Activated T-cell treated with anti-CD3 and anti-CD28 coated beads, Interleukin-2, amount 50 U/mL, for 72 hours (primary cell): ENCODE measurements at regions not wholly inside any gene's neighbourhood (a gene's known extent, or its start where the extent isn't known, plus 50 kb on each side); places are given as distances from the start of the nearest gene placed in this dataset.

ENCODE experiments used
- ATAC-seq, 2 donors: fragments of 150-1000 bp; cut with Tn5 transposase; replicated peaks in 1 of 2; 2 replicates each; pipeline ENCODE4 v1.10.0; 2021; ENCODE audit warnings: moderate library complexity in 2 of 2, mild to moderate bottlenecking in 1 of 2
- DNase-seq, 2 donors: peaks; one replicate each; pipeline ENCODE4 v3.0.0; 2021 to 2022; ENCODE audit warnings: mixed read lengths in 1 of 2
- H3K27ac Mint-ChIP-seq: one replicate; pipeline ENCODE4 v1.8.0; 2022; ENCODE audit warnings: mild to moderate bottlenecking, moderate library complexity, mixed read lengths
- H3K27me3 Mint-ChIP-seq: one replicate; pipeline ENCODE4 v1.8.0; 2022; ENCODE audit warnings: low read depth, mixed read lengths
- H3K36me3 Mint-ChIP-seq, 2 donors: one replicate each; pipeline ENCODE4 v1.8.0; 2022; ENCODE audit warnings: mixed read lengths in 2 of 2, mild to moderate bottlenecking in 1 of 2; ENCODE audit not compliant: insufficient read depth in 2 of 2
- H3K4me1 Mint-ChIP-seq: one replicate; pipeline ENCODE4 v1.8.0; 2022; ENCODE audit warnings: low read depth, mixed read lengths
- H3K4me3 Mint-ChIP-seq, 2 donors: one replicate each; pipeline ENCODE4 v1.8.0; 2022; ENCODE audit warnings: mild to moderate bottlenecking in 2 of 2, mixed read lengths in 2 of 2, moderate library complexity in 2 of 2
- H3K9me3 Mint-ChIP-seq, 2 donors: one replicate each; pipeline ENCODE4 v1.8.0; 2022; ENCODE audit warnings: mixed read lengths in 2 of 2

DNA sequence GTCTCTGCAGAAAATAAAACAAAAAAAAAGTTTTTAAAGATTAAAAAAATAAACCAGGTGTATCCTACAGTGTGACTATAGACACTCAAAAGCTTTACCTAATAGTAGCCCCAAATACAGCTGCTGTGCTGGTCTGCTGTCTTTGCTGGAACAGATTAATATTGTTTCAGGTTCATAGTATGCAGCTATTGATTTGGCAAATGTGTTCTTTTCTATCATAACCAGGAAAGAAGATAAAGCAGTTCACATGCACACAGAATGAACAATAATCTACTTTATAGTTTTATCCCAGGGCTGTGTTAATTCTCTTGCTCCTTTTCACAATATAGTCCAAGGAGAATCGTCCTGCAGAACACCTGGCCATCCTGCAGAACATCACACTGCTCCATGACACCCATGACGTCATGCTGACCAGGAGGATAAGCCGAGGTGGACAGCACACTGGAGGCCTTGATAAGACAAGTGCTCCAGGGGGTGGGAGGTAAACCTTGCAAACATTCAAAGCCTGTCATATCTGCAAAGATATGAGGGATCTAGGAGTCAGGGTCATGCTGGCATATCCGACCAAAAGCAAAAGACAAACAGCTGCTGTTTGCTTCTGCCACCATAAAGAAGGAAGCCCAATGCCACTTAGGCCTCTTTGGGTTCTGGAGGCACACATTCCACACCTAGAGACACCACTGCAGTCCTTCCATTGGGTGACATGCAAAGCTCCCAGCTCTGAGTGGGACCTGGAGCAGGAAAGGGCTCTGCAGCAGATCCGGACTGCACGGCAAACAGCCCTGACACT is 86.1 kb upstream of the SLC2A1 start:
- Mint-ChIP-seq H3K27ac (no peak overlapping the region), H3K27me3 (no peaks in the 10 kb centered on the region), H3K36me3 (no peaks in the 10 kb centered on the region), H3K4me1 (peaks cover 7% of the 10 kb centered on the region), H3K4me3 (no peak overlapping the region), H3K9me3 (no peaks in the 10 kb centered on the region)
- ATAC-seq, result no peak
- no peak for DNase-seq

DNA sequence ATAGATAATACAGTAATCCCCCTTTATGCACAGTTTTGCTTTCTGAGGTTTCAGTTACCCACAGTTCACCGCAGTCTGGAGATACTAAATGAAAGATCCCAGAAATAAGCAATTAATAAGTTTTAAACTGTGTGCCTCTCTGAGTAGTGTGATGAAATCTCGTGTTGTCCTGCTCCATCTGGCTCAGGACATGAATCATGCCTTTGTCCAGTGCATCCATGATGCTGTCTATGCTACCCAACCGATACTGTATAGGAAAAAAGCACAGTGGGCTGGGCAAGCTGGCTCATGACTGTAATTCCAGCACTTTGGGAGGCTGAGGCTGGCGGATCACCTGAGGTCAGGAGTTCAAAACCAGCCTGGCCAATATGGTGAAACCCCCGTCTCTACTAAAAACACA is 85.0 kb upstream of the SLC2A1 start:
- Mint-ChIP-seq H3K27me3 (no peaks in the 10 kb centered on the region), H3K4me1 (peaks cover 7% of the 10 kb centered on the region), H3K9me3 (no peaks in the 10 kb centered on the region), H3K36me3 (no peaks in the 10 kb centered on the region), H3K27ac (no peak overlapping the region), H3K4me3 (no peak overlapping the region)
- ATAC-seq, result no peak
- DNase-seq, result no peak

DNA sequence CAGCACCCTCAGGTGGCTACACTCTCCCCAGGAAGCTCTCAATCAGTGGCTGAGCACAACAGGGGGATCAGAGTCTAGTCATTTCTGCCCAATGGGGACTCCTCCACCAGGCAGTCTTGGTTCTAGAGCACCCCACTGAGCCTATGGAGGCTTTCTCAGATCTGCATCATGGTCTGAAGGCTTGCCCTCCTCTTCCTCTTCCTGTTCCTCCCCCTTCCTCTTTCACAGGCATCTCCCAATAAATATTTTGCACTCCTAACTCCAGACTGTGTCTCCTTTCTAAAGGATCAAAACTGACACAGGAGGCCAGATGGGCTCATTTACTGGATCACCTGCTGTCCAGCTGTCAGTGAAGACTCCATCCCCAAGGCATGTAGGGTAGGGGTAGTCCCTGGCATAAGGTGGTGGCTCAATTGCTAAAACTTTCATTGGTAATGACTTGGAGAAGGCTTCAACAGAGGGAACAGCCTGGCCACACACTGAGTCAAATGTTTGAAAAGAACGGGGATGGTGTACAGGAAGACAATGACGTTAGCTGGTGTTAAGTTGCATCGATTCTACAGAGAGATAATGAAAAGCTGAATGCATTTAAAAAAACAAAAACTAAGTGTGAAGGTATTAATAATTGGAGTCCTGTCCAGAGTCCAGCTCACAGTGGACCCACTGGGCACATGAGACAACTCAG is 84.2 kb upstream of the SLC2A1 start:
- DNase-seq (no peak), ATAC-seq (no peak)
- Mint-ChIP-seq H3K36me3 (no peaks in the 10 kb centered on the region), H3K4me3 (no peak overlapping the region), H3K27me3 (no peaks in the 10 kb centered on the region), H3K27ac (no peak overlapping the region), H3K9me3 (no peaks in the 10 kb centered on the region), H3K4me1 (peaks cover 7% of the 10 kb centered on the region)

DNA sequence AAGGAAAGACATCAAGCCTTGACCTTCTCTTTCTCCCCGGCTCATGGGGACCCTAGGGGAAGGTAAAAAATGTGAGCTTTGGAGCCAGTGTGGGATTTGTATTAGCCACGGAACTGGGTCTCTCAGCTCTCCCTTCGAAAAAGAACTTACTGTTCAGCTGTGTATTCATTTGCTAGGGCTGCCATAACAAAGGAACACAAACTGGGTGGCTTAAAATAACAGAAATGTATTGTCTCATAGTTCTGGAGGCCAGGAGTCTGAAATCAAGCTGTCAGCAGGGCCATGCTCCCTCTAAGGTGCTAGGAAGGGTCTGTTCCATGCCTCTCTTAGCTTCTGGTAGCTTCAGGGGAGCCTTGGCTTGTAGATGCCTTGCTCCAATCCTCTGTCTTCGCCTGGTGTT is 83.5 kb upstream of the SLC2A1 start:
- H3K9me3 Mint-ChIP-seq, result no peaks in the 10 kb centered on the region
- ATAC-seq (no peak), DNase-seq (no peak)
- H3K4me1 Mint-ChIP-seq, result peaks cover 5% of the 10 kb centered on the region
- H3K27me3 Mint-ChIP-seq, result no peaks in the 10 kb centered on the region
- no peaks in the 10 kb centered on the region for H3K36me3 Mint-ChIP-seq
- H3K27ac Mint-ChIP-seq, result no peak overlapping the region
- no peak overlapping the region for H3K4me3 Mint-ChIP-seq

DNA sequence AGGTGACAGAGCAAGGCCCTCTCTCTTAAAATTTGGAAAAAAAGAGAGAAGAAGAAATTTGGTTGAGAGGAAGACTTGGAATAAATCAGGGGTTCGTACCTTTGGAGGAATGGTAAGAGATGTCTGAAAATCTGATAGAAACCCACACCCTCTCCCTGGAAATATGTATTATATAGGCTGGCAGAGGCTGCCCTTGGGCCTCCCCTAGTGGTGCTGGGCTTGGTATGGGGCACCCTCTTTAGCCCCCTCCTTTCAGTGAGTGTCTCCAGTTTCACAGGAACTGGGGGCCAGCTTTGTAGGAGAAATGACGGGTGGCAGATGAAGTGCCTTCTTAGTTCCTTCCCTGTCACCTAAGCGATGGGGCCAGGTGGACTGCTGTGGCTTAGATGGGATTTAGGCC is 82.9 kb upstream of the SLC2A1 start:
- Mint-ChIP-seq H3K9me3 (no peaks in the 10 kb centered on the region), H3K36me3 (no peaks in the 10 kb centered on the region), H3K4me3 (no peak overlapping the region), H3K27me3 (no peaks in the 10 kb centered on the region), H3K27ac (no peak overlapping the region), H3K4me1 (peaks cover 3% of the 10 kb centered on the region)
- DNase-seq (no peak), ATAC-seq (no peak)

DNA sequence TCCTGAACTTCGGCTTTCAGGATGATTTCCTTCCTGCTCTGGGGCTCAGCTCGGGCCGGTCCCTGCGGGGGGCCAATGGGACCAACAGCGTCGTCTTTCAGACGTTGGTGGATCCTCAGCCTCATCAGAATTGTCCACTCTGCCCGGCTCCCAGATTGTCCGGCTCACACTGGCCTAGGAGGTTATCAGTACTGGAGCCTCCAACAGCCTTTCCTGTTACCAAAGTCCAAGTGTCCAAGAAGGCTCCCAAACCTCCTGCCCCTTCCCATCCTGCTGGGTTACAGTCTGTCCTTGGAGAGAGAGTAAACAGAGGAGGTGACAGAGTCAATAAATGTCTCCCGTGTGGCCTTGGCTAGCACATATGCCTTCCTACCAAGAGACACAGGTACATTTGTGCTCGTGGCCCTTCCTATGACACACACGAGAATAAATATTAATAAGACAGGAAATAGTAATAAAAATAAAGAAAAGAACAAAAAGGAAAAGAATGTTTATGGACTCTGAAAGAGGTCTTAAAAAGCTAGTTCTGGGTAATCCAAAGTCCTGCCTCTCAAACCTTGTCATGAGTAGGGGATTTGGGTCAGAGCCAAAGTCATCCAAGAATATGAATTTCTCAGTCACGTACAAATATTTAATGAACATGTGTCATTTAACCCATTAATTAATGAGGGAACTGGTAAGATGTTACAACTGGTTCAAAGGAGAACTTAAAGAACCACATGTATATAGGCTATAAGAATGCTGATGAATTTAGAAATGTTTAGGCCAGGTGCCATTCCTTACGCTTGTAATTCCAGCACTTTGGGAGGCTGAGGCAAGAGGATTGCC is 80.8 kb upstream of the SLC2A1 start:
- H3K4me1 Mint-ChIP-seq, result peaks cover 11% of the 10 kb centered on the region
- no peaks in the 10 kb centered on the region for H3K36me3 Mint-ChIP-seq
- no peaks in the 10 kb centered on the region for H3K9me3 Mint-ChIP-seq
- ATAC-seq, result no peak
- no peak overlapping the region for H3K4me3 Mint-ChIP-seq
- H3K27ac Mint-ChIP-seq, result no peak overlapping the region
- no peaks in the 10 kb centered on the region for H3K27me3 Mint-ChIP-seq
- no peak for DNase-seq

DNA sequence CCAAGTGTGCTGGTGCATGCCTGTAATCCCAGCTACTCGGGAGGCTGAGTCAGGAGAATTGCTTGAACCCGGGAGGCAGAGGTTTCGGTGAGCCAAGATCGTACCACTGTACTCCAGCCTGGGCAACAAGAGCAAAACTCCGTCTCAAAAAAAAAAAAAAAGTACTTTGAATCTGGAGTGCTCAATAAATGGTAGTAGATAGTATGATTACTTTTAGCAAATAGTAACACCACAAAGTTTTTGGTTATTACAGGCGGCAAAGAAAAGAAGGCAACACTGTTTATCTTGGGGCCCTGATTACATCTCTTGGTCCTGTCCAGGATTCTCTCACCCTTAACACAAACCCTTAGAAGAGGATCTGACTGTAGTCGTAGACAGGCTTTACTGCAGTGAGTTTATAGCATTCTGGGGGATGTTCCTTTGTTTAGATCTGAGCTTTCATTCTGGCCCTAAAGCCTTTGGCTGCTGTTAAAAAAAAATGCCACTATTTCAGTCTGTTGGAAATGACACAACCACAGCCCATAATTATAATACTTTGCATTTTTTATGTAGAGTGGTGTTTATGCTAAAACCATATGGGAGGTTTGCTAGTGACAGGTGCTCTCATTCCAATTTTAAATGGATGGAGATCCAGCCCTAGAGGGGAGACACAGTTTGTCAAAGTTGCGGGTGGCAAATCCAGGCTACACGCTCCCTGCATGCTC is 79.7 kb upstream of the SLC2A1 start:
- no peak overlapping the region for H3K4me3 Mint-ChIP-seq
- DNase-seq (no peak), ATAC-seq (no peak)
- no peaks in the 10 kb centered on the region for H3K36me3 Mint-ChIP-seq
- H3K4me1 Mint-ChIP-seq, result peaks cover 14% of the 10 kb centered on the region
- no peaks in the 10 kb centered on the region for H3K9me3 Mint-ChIP-seq
- H3K27ac Mint-ChIP-seq, result no peak overlapping the region
- H3K27me3 Mint-ChIP-seq, result no peaks in the 10 kb centered on the region

DNA sequence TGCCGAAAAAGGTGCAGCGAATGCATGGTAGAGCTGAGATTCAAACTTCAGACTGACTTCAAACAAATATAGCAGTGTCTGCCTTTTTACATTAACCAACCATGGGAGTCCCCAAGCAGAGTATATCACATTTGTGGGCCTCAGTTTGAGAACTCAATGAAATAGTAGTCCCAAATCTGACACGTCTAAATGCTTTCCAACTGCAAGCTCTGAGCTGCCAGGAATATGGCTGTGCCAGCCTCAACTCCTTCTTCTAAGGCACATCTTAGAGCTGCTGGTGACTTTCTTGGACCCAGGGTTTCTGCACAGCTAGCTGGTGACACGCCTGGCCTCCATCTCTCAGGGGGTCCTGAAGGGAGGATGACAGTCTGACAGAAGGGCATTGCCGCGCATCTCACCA is 78.8 kb upstream of the SLC2A1 start:
- H3K4me3 Mint-ChIP-seq, result no peak overlapping the region
- H3K36me3 Mint-ChIP-seq, result no peaks in the 10 kb centered on the region
- ATAC-seq, result no peak
- H3K9me3 Mint-ChIP-seq, result no peaks in the 10 kb centered on the region
- peaks cover 14% of the 10 kb centered on the region for H3K4me1 Mint-ChIP-seq
- no peak overlapping the region for H3K27ac Mint-ChIP-seq
- DNase-seq, result no peak
- no peaks in the 10 kb centered on the region for H3K27me3 Mint-ChIP-seq

DNA sequence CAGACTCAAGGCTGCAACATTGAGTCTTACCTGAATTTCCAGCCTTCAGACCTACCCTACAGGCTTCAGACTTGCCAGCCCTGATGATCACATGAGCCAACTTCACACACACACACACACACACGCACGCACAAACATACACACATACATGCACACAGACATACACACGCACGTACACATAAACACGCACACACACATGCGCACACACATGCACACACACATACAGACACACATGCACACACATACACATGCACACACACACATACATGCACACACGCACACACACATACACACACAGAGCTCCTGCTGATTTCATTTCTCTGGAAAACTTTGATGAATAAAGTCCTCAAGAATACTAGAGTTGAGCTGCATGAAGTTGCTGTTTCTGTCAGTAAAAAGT is 78.3 kb upstream of the SLC2A1 start:
- Mint-ChIP-seq H3K27me3 (no peaks in the 10 kb centered on the region), H3K27ac (no peak overlapping the region), H3K36me3 (no peaks in the 10 kb centered on the region), H3K9me3 (no peaks in the 10 kb centered on the region), H3K4me3 (no peak overlapping the region), H3K4me1 (peaks cover 14% of the 10 kb centered on the region)
- ATAC-seq, result no peak
- DNase-seq, result no peak

DNA sequence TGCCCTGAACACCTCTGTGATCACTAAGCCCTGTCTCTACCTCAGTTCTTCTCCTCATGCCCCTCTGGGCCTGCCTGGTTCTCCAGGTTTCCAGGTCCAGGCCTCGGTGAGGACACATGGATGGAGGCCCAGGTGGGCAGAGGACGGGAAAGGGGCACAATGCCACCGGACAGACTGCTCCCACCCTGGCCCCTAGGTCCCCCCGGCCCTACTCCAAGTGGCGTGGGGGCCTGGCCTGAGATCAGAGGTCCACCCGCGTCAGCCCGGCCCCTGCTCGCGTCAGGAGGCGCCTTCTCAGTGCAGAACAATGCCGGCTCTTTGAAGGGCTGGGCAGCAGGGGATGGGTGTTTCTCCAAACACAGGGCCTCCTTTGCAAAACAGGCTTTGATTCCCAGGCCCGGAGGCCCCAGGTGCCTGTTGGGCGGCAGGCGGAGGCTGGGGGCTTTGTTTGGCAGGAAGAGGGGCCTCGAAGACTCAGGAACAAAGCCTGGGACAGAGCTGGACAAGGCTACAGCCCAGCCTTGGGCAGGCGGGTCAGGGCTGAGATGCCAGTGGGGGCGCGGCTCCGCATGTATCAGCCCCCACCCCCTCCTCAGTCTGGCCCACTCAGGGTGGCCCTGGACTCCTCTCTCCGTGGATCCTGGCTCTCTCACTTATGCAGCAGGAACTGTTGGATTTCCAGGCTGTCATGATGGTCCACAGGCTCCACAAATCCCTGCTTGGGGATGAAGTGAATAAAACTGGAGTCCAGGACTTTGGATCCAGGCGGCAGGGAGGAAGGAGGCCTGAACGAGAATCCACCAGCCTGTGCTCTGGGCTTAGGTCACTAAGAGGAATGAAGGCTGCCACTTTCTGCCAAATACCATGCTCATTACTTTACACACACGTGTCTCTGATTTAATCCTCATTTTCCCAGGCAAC is 77.4 kb upstream of the SLC2A1 start:
- Mint-ChIP-seq H3K36me3 (no peaks in the 10 kb centered on the region), H3K27ac (no peak overlapping the region)

DNA sequence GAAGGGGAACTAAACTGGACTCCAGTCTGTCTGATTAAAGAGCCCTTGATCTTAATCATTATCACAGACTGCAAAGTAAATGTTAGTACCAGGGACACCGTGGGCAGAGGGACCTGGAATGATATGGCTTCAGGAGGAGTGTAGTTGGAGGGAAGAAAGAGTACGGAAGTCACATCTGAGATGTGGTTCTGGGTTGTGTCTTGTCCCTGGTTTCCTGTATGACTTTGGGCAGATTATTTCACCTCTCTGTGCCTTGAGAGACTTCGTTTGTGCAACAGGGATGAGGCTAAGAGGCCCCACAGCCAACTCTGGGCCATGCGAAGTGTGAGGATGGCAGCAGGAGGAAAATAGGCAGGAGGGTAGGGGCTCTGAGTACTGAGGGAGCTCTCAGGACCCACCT is 76.1 kb upstream of the SLC2A1 start:
- ATAC-seq (peak in 1 of 2 donors; percentile 55), DNase-seq (peak in 1 of 2 donors; percentile 2)
- Mint-ChIP-seq H3K27me3 (no peaks in the 10 kb centered on the region), H3K4me3 (peak overlapping the region; percentile 20 to 48), H3K27ac (peak overlapping the region; percentile 90), H3K36me3 (no peaks in the 10 kb centered on the region), H3K4me1 (peaks cover 14% of the 10 kb centered on the region), H3K9me3 (no peaks in the 10 kb centered on the region)

More for the DNA sequence above, 77.4 kb upstream of the SLC2A1 start:
- no peak for ATAC-seq
- H3K4me3 Mint-ChIP-seq, result no peak overlapping the region
- no peaks in the 10 kb centered on the region for H3K27me3 Mint-ChIP-seq
- H3K9me3 Mint-ChIP-seq, result no peaks in the 10 kb centered on the region
- DNase-seq, result no peak
- peaks cover 14% of the 10 kb centered on the region for H3K4me1 Mint-ChIP-seq

DNA sequence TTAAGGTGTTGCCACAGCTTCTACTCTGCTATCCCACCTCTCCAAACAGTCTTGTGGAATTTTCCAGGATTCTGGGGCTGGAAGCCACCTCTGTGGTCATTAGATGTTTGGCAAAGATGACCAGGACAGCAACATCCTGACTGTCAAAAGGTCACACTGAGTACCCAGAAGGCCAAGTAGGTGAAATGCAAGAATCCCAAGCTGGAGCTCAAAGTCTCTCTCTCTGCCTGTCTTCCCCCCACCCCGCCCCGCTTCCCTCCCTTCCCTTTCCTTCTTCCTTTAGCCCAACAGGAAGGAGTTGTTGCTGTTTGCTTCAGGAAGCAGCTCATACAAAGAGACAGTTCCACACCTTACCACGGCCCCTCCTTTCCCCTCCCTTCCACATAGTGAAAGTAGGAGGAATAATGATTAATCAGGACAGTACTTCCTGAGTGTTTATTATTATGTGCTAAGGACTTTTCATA is 75.6 kb upstream of the SLC2A1 start:
- Mint-ChIP-seq H3K27ac (peak overlapping the region; percentile 90), H3K27me3 (no peaks in the 10 kb centered on the region), H3K36me3 (no peaks in the 10 kb centered on the region), H3K9me3 (no peaks in the 10 kb centered on the region), H3K4me1 (peaks cover 14% of the 10 kb centered on the region), H3K4me3 (peak overlapping the region; percentile 20 to 48)
- no peak for DNase-seq
- ATAC-seq, result no peak
